ENCODE measurements at regions not wholly inside any gene's neighbourhood (a gene's known extent, or its start where the extent isn't known, plus 50 kb on each side); places are given as distances from the start of the nearest gene placed in this dataset.

DNA sequence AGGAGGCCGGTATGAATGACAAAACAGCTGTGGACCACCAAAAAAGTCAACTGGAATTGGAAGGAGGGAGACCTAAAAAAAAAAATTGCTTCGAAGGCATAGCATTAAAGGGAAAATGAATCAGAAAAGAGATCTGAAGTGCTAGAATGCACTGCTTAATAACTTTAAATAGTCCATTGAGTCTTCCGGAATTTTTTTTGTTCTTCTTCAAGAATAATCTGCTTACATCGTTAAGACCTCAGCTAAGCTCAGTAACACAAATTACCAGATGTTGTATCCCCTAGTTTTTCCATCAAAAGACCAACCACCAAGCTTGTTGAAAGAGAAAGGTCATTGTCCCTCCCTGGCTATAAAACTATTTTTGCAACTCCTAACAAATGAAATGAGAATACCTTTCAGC, 560.5 kb downstream of the NR2F2 start:
- TF ChIP-seq, protein P1, sequence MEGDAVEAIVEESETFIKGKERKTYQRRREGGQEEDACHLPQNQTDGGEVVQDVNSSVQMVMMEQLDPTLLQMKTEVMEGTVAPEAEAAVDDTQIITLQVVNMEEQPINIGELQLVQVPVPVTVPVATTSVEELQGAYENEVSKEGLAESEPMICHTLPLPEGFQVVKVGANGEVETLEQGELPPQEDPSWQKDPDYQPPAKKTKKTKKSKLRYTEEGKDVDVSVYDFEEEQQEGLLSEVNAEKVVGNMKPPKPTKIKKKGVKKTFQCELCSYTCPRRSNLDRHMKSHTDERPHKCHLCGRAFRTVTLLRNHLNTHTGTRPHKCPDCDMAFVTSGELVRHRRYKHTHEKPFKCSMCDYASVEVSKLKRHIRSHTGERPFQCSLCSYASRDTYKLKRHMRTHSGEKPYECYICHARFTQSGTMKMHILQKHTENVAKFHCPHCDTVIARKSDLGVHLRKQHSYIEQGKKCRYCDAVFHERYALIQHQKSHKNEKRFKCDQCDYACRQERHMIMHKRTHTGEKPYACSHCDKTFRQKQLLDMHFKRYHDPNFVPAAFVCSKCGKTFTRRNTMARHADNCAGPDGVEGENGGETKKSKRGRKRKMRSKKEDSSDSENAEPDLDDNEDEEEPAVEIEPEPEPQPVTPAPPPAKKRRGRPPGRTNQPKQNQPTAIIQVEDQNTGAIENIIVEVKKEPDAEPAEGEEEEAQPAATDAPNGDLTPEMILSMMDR (IDR thresholded peaks at IDR 0.05; ENCODE audit: low read length, missing control alignments) = no peak
- no peak for DNase-seq (ENCODE audit: low read depth)
- no peak overlapping the region for H3K4me3 ChIP-seq (replicated peaks; ENCODE audit: low read depth, low read length)

DNA sequence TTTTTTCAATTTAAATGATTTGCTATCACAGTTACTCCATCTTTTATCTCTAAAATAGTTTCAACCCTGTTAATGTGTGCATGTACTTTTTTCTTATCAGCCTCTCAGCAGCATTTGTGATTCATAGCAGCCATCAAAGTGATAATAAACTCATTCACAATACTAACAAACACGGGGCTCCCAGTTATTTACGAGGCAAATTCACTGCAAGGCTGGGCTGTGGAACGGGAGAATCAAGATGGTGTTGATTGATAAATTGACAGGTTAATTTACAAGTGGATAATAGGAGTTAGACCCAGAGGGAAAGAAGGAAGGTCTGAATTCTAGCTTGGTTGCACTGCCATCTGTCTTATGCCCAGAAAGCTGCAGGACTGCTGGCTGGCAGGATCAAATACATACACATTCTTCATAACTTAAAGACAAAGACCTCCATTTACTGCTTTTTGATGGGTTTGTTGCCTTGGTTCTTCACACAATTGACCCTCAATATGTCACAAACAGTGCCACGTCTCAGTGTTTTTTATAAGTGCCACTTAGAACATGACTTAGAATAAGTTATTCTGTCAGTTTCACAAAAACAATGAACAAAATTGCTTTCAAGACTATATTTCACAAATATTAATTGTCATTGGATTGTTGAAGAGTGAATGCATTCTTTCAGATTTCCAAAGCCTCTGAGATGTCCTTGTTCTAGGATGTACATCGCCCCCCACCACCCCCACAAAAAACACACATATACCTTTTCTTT, 562.8 kb downstream of the NR2F2 start:
- no peak overlapping the region for H3K4me3 ChIP-seq (replicated peaks; ENCODE audit: low read depth, low read length)
- DNase-seq (ENCODE audit: low read depth) = peak; percentile 42
- TF ChIP-seq, protein P1 (IDR thresholded peaks at IDR 0.05; ENCODE audit: low read length, missing control alignments) = peak; percentile 47

DNA sequence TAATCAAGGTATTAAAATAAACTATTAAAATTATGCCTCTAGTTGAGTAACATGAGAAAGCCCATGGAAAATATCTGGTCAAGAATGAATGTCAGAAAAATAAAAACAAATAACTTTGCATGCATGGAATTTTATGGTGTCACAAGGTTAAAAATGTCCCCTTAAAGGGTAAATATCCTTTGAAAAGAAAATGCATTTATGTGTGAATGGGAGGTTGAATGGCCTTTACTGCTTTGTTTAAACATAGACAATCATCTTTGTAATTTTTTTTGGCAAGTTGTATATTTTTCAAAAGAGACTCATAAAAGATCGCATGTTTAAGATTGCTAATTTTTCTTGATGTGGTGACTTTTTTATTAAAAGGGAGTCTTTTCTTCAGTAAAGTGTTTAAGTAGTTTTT, 564.2 kb downstream of the NR2F2 start:
- no peak overlapping the region for H3K4me3 ChIP-seq (replicated peaks; ENCODE audit: low read depth, low read length)
- no peak for DNase-seq (ENCODE audit: low read depth)
- TF ChIP-seq, protein P1 (IDR thresholded peaks at IDR 0.05; ENCODE audit: low read length, missing control alignments) = no peak

DNA sequence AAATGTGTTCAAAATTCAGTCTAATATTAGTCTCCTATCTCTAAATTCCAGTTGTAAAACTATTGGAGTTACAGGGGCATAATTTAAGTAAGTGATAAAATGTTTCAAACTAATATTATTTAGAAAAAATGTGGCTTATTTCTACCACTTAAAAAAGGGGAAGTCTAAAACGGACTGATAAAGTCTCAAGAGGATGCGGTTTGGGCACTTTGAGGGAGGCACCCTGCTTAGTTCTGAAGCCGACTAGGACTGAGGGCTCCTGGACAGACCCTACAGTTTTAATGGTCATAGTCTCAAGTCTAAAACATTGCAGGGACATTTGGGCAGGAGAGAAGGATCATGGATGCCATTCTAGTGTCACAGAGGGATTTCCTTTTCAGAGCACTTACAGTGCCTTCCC, 566.3 kb downstream of the NR2F2 start:
- no peak overlapping the region for H3K4me3 ChIP-seq (replicated peaks; ENCODE audit: low read depth, low read length)
- TF ChIP-seq, protein P1 (IDR thresholded peaks at IDR 0.05; ENCODE audit: low read length, missing control alignments) = no peak
- DNase-seq (ENCODE audit: low read depth) = no peak

- H3K4me3 ChIP-seq (replicated peaks; ENCODE audit: low read depth, low read length) = no peak overlapping the region
- DNase-seq (ENCODE audit: low read depth) = no peak
- TF ChIP-seq, protein P1 (IDR thresholded peaks at IDR 0.05; ENCODE audit: low read length, missing control alignments) = no peak
These were observed 583.6 kb downstream of the NR2F2 start for GRCh38 chr15:96914081-96914480.

DNA sequence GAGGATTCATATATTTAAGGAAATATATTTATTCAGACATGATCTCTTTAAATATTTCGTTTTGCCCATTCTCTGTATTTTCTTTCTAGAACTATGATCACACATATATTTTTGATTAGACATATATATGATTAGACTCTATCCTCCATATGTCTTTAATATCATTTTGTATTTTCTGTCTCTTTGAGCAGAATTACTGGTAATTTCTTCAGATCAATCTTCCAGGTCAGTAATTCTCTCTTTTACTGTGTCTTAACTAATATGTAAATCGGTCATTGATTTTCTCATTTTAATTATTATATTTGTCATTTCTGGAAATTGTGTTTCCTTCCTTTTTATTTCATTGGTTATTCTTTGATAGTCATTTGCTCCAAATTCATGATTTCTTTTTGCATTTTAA, 586.2 kb downstream of the NR2F2 start:
- TF ChIP-seq, protein P1 (IDR thresholded peaks at IDR 0.05; ENCODE audit: low read length, missing control alignments) = no peak
- no peak overlapping the region for H3K4me3 ChIP-seq (replicated peaks; ENCODE audit: low read depth, low read length)
- no peak for DNase-seq (ENCODE audit: low read depth)

DNA sequence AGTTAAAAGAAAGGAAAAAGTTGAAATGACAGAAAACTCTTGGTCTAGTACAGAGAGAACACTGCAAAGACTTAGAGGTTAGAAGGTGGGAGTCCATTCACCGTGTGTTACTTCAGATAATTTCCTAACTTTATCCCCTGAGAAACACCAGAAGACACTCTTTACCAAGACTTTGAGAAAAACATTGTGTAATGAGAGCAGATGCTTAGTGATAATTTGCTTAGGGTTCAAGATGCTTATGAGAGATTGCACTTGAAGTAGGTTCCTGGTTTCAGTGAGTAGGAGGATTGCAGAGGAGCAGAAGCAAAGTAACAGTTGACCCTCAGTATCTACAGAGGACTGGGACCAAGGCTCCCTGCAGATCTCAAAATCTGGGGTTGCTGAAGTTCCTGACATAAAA, 594.1 kb downstream of the NR2F2 start:
- no peak overlapping the region for H3K4me3 ChIP-seq (replicated peaks; ENCODE audit: low read depth, low read length)
- TF ChIP-seq, protein P1 (IDR thresholded peaks at IDR 0.05; ENCODE audit: low read length, missing control alignments) = no peak
- DNase-seq (ENCODE audit: low read depth) = no peak

Data from fibroblast of pulmonary artery (primary cell).